Panc1 (cell line): ENCODE measurements at regions not wholly inside any gene's neighbourhood (a gene's known extent, or its start where the extent isn't known, plus 50 kb on each side); places are given as distances from the start of the nearest gene placed in this dataset.

Source experiments
- ATAC-seq: fragments of 200-7000 bp; cut with Tn5 transposase; 2 replicates; pipeline ENCODE4 v1.9.1; 2020; ENCODE audit warnings: mild to moderate bottlenecking, moderate library complexity
- BruUV-seq: library from RNA; stranded (reverse); fragments of 400-500 nt; replicated peaks from 2 replicates; lab custom pipeline; 2021; lab: Mats Ljungman, UMichigan
- CTCF ChIA-PET: fragments of 300-600 bp; sonication (Branson Sonifier 250); formaldehyde crosslinking; loops from one replicate; lab custom pipeline; 2022; ENCODE audit warnings: antibody characterized with exemption; lab: Charles Lee
- POLR2A ChIA-PET: fragments of 300-600 bp; sonication (Branson Sonifier 250); formaldehyde crosslinking; loops from one replicate; lab custom pipeline; 2022; ENCODE audit warnings: antibody characterized with exemption; lab: Charles Lee
- DNase-seq: peaks from one replicate; pipeline ENCODE4 v3.0.0-alpha.2; 2010; ENCODE audit warnings: low read depth, low spot score
- H3K27ac ChIP-seq: 2 replicates; pipeline ENCODE4 v1.5.1; 2011; ENCODE audit warnings: mild to moderate bottlenecking, low read length, inconsistent platforms
- H3K27me3 ChIP-seq: fragments of 200-500 bp; sonication (Bioruptor generic); 2 replicates; pipeline ENCODE4 v1.6.0; 2014; ENCODE audit warnings: low read length, inconsistent platforms; ENCODE audit not compliant: control insufficient read depth, insufficient read depth
- H3K36me3 ChIP-seq: fragments of 200-500 bp; sonication (Bioruptor generic); 2 replicates; pipeline ENCODE4 v1.5.1; 2014; ENCODE audit warnings: inconsistent platforms, mild to moderate bottlenecking, low read length, moderate library complexity; ENCODE audit not compliant: control insufficient read depth, insufficient read depth
- H3K4me1 ChIP-seq: 2 replicates; pipeline ENCODE4 v1.5.1; 2011; ENCODE audit warnings: inconsistent platforms, mild to moderate bottlenecking, low read length, moderate library complexity; ENCODE audit not compliant: control insufficient read depth, insufficient read depth
- H3K4me3 ChIP-seq, 2 experiments: 2 replicates each; pipeline ENCODE4 v1.5.1; 2011 to 2012; ENCODE audit warnings: low read depth in 2 of 2, low read length in 2 of 2, mild to moderate bottlenecking in 2 of 2, inconsistent platforms in 1 of 2, moderate library complexity in 1 of 2
- H3K9me3 ChIP-seq: fragments of 200-500 bp; sonication (Bioruptor generic); 2 replicates; pipeline ENCODE4 v1.5.1; 2014; ENCODE audit warnings: low read depth, mild to moderate bottlenecking, inconsistent platforms, low read length, moderate library complexity; ENCODE audit not compliant: control insufficient read depth, insufficient read depth
- POLR2AphosphoS5 ChIP-seq: IDR thresholded peaks from 2 replicates; pipeline ENCODE4 v1.6.1; 2012; ENCODE audit warnings: mild to moderate bottlenecking, low read depth, low read length, moderate library complexity
- SIN3A ChIP-seq: IDR thresholded peaks from 2 replicates; pipeline ENCODE4 v1.6.1; 2012; ENCODE audit warnings: low read depth, mild to moderate bottlenecking, low read length, moderate library complexity, borderline replicate concordance; ENCODE audit not compliant: insufficient read depth
- TCF7L2 ChIP-seq: IDR thresholded peaks from 2 replicates; pipeline ENCODE4 v1.6.1; 2011; ENCODE audit warnings: mild to moderate bottlenecking, low read depth, low read length, inconsistent platforms
- in situ Hi-C: cut with HindIII; loops from 2 replicates; pipeline ENCODE4 v1.10.0; 2016; ENCODE audit warnings: low sequenced_read_pairs, low pct_unique_long_range_greater_than_20kb
- intact Hi-C: fragments of 100-400 bp; cut with micrococcal nuclease; formaldehyde crosslinking; loops from one replicate; pipeline ENCODE4 v1.10.0; 2022; ENCODE audit not compliant: unreplicated experiment
- TF ChIP-seq, protein P1 (sequence below): fragments of 450-650 bp; IDR thresholded peaks from 2 replicates; pipeline ENCODE4 v1.5.1; 2017; ENCODE audit warnings: mild to moderate bottlenecking
- TF ChIP-seq, protein P2 (sequence below), 2 experiments: IDR thresholded peaks; 2 replicates each; pipeline ENCODE4 v1.6.1; 2011 to 2012; ENCODE audit warnings: low read depth in 2 of 2, control low read depth in 1 of 2, low read length in 1 of 2, mild to moderate bottlenecking in 1 of 2, moderate library complexity in 1 of 2; ENCODE audit not compliant: insufficient read depth in 1 of 2

- H3K27me3 ChIP-seq, result no peaks in the 10 kb centered on the region
- BruUV-seq, result no TSS peak
- POLR2A ChIA-PET, result no interaction called here
- H3K27ac ChIP-seq, result no peak overlapping the region
- no peak for DNase-seq
- H3K4me1 ChIP-seq, result no peaks in the 10 kb centered on the region
- H3K4me3 ChIP-seq, result no peak overlapping the region
- H3K9me3 ChIP-seq, result no peaks in the 10 kb centered on the region
- intact Hi-C loops (no loop called here), in situ Hi-C loops (no loop called here)
- CTCF ChIA-PET, result no interaction called here
- no peaks in the 10 kb centered on the region for H3K36me3 ChIP-seq
- ATAC-seq, result no peak
- no peak for TF ChIP-seq POLR2AphosphoS5
- TF ChIP-seq, protein P1, sequence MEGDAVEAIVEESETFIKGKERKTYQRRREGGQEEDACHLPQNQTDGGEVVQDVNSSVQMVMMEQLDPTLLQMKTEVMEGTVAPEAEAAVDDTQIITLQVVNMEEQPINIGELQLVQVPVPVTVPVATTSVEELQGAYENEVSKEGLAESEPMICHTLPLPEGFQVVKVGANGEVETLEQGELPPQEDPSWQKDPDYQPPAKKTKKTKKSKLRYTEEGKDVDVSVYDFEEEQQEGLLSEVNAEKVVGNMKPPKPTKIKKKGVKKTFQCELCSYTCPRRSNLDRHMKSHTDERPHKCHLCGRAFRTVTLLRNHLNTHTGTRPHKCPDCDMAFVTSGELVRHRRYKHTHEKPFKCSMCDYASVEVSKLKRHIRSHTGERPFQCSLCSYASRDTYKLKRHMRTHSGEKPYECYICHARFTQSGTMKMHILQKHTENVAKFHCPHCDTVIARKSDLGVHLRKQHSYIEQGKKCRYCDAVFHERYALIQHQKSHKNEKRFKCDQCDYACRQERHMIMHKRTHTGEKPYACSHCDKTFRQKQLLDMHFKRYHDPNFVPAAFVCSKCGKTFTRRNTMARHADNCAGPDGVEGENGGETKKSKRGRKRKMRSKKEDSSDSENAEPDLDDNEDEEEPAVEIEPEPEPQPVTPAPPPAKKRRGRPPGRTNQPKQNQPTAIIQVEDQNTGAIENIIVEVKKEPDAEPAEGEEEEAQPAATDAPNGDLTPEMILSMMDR, result no peak
- TF ChIP-seq TCF7L2, result no peak
- no peak for TF ChIP-seq SIN3A
- TF ChIP-seq, protein P2, sequence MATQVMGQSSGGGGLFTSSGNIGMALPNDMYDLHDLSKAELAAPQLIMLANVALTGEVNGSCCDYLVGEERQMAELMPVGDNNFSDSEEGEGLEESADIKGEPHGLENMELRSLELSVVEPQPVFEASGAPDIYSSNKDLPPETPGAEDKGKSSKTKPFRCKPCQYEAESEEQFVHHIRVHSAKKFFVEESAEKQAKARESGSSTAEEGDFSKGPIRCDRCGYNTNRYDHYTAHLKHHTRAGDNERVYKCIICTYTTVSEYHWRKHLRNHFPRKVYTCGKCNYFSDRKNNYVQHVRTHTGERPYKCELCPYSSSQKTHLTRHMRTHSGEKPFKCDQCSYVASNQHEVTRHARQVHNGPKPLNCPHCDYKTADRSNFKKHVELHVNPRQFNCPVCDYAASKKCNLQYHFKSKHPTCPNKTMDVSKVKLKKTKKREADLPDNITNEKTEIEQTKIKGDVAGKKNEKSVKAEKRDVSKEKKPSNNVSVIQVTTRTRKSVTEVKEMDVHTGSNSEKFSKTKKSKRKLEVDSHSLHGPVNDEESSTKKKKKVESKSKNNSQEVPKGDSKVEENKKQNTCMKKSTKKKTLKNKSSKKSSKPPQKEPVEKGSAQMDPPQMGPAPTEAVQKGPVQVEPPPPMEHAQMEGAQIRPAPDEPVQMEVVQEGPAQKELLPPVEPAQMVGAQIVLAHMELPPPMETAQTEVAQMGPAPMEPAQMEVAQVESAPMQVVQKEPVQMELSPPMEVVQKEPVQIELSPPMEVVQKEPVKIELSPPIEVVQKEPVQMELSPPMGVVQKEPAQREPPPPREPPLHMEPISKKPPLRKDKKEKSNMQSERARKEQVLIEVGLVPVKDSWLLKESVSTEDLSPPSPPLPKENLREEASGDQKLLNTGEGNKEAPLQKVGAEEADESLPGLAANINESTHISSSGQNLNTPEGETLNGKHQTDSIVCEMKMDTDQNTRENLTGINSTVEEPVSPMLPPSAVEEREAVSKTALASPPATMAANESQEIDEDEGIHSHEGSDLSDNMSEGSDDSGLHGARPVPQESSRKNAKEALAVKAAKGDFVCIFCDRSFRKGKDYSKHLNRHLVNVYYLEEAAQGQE (IDR thresholded peaks at IDR 0.05; ENCODE audit: insufficient read depth in 1 of 2, low read depth in 2 of 2, low read length in 1 of 2), result no peak
Measured at GRCh38 chr9:106059886-106060285, 365.5 kb downstream of the TMEM38B start.

DNA sequence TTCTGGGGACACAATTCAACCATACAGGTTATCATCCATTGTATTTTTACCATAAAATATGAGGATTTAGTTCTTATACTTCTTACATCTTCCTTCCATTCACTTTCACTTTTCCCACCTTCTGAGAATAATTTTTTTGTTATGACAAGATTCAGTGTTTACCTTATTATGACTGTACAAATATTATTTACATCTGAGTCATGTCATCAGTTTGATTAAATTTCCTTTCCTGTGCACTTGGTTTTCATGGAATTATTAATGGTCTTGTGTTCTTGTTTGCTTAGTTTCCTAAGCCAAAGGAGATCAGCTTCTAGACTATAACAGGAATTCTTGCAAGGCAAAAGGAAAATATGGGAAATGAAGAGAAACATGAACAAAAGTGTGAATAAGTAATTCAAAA is 366.5 kb downstream of the TMEM38B start:
- ChIA-PET POLR2A (no interaction called here), CTCF (no interaction called here)

More for the DNA sequence above, 366.5 kb downstream of the TMEM38B start:
- TF ChIP-seq POLR2AphosphoS5 (no peak), SIN3A (no peak), TCF7L2 (no peak)
- TF ChIP-seq, protein P1, result no peak
- TF ChIP-seq, protein P2 (IDR thresholded peaks at IDR 0.05; ENCODE audit: insufficient read depth in 1 of 2, low read depth in 2 of 2, low read length in 1 of 2), result no peak
- BruUV-seq, result no TSS peak
- Histone ChIP-seq H3K36me3 (no peaks in the 10 kb centered on the region), H3K4me1 (no peaks in the 10 kb centered on the region), H3K27me3 (no peaks in the 10 kb centered on the region), H3K9me3 (no peaks in the 10 kb centered on the region), H3K27ac (no peak overlapping the region), H3K4me3 (no peak overlapping the region)
- intact Hi-C loops (no loop called here), in situ Hi-C loops (no loop called here)
- DNase-seq, result peak; percentile 17
- ATAC-seq, result no peak
